ENCODE measurements at regions not wholly inside any gene's neighbourhood (a gene's known extent, or its start where the extent isn't known, plus 50 kb on each side); places are given as distances from the start of the nearest gene placed in this dataset.

DNA sequence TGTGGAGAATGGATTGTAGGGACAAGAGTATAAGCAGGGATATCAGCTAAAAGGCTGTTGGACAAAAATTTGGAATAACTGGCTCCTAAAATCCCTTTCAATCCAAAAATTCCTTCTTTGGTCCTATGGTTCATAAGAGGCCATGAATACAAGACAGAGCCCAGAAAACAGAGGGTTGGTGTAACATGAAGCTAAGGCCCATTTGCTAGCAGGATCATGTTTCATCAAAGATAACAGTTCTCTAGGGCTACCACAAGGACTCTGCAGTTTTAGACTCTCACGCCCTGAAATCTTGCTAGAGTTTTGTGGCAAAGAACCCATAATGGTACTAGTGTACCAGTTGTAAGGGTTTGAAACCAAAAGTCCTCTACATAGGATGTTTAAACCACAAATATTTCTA, 327.8 kb upstream of the TBX18 start:
- Mint-ChIP-seq H3K27ac (no peak overlapping the region), H3K27me3 (ENCODE audit: insufficient read depth) (no peaks in the 10 kb centered on the region), H3K4me3 (no peak overlapping the region), H3K4me1 (peaks cover 5% of the 10 kb centered on the region), H3K36me3 (ENCODE audit: low read depth) (no peaks in the 10 kb centered on the region), H3K9me3 (peaks cover 3% of the 10 kb centered on the region)
- no peaks in the 10 kb centered on the region for H3K36me3 ChIP-seq (ENCODE audit: control insufficient read depth, insufficient read depth, low read length)
- no peaks in the 10 kb centered on the region for H3K9me3 ChIP-seq (ENCODE audit: control insufficient read depth, low read length)
- no peak overlapping the region for H3K4me3 ChIP-seq (ENCODE audit: low read length)
- H3K9ac ChIP-seq (ENCODE audit: extremely low read depth, low read length, poor library complexity, severe bottlenecking), result no peak overlapping the region
- DNase-seq, result no peak
- H3K4me1 ChIP-seq (ENCODE audit: control insufficient read depth, insufficient read depth, low read length), result no peaks in the 10 kb centered on the region
- H3K27me3 ChIP-seq (ENCODE audit: control insufficient read depth, insufficient read depth, low read length, poor library complexity, severe bottlenecking), result no peaks in the 10 kb centered on the region
- WGBS, 2 experiments (ENCODE audit: insufficient coverage in 1 of 2, insufficient read length in 1 of 2), result 90 to 100% methylated on average over 1 of the region's 1 CpG
- TF ChIP-seq, protein P1, sequence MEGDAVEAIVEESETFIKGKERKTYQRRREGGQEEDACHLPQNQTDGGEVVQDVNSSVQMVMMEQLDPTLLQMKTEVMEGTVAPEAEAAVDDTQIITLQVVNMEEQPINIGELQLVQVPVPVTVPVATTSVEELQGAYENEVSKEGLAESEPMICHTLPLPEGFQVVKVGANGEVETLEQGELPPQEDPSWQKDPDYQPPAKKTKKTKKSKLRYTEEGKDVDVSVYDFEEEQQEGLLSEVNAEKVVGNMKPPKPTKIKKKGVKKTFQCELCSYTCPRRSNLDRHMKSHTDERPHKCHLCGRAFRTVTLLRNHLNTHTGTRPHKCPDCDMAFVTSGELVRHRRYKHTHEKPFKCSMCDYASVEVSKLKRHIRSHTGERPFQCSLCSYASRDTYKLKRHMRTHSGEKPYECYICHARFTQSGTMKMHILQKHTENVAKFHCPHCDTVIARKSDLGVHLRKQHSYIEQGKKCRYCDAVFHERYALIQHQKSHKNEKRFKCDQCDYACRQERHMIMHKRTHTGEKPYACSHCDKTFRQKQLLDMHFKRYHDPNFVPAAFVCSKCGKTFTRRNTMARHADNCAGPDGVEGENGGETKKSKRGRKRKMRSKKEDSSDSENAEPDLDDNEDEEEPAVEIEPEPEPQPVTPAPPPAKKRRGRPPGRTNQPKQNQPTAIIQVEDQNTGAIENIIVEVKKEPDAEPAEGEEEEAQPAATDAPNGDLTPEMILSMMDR (conservative IDR thresholded peaks at IDR 0.05), result no peak
- no peak overlapping the region for H3K27ac ChIP-seq (ENCODE audit: low read depth, low read length)

DNA sequence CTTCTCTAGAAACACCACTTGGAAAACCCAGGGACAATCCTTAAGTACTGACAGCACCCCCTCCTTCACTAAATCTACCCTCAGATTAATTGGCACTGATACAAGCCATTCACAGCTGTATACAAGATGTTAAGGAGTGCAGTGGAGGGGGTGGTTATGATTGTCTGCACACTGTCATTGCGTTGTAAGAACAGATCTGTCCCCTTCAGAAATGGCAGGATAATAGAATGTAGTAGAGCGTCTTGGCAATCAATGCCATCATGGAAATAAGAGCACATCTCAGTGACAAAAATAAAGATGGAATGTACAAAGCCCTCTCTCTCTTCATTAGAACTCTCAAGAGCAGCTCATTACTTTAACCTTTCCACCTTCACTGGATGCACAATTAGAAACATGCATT, 324.9 kb upstream of the TBX18 start:
- Mint-ChIP-seq H3K27ac (no peak overlapping the region), H3K4me1 (peaks cover 5% of the 10 kb centered on the region), H3K27me3 (ENCODE audit: insufficient read depth) (no peaks in the 10 kb centered on the region), H3K9me3 (no peaks in the 10 kb centered on the region), H3K36me3 (ENCODE audit: low read depth) (no peaks in the 10 kb centered on the region), H3K4me3 (no peak overlapping the region)
- Histone ChIP-seq H3K4me1 (ENCODE audit: control insufficient read depth, insufficient read depth, low read length) (no peaks in the 10 kb centered on the region), H3K27me3 (ENCODE audit: control insufficient read depth, insufficient read depth, low read length, poor library complexity, severe bottlenecking) (no peaks in the 10 kb centered on the region), H3K4me3 (ENCODE audit: low read length) (no peak overlapping the region), H3K9ac (ENCODE audit: extremely low read depth, low read length, poor library complexity, severe bottlenecking) (no peak overlapping the region), H3K9me3 (ENCODE audit: control insufficient read depth, low read length) (no peaks in the 10 kb centered on the region), H3K36me3 (ENCODE audit: control insufficient read depth, insufficient read depth, low read length) (no peaks in the 10 kb centered on the region), H3K27ac (ENCODE audit: low read depth, low read length) (no peak overlapping the region)
- TF ChIP-seq, protein P1 (conservative IDR thresholded peaks at IDR 0.05), result no peak
- 95 to 100% methylated on average over 1 to 2 of the region's 2 CpGs for WGBS, 2 experiments (ENCODE audit: insufficient coverage in 1 of 2, insufficient read length in 1 of 2)
- no peak for DNase-seq

DNA sequence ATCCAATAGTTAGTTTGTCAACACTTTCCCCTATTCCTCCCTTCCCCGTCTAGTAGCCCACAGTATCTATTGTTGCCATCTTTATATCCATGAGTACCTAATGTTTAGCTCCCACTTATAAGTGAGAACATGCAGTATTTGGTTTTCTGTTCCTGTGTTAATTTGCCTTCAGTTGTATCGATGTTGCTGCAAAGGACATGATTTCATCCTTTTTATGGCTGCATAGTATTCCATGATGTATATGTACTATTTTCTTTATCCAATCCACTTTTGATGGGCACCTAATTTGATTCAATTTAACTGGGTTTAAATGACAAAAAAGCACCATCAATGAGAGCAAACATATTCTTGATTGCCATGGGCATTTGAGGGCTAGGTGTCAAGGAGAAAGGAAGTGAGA, 321.5 kb upstream of the TBX18 start:
- no peak overlapping the region for H3K4me3 ChIP-seq (ENCODE audit: low read length)
- H3K27me3 Mint-ChIP-seq (ENCODE audit: insufficient read depth), result no peaks in the 10 kb centered on the region
- TF ChIP-seq, protein P1 (conservative IDR thresholded peaks at IDR 0.05), result no peak
- H3K9me3 Mint-ChIP-seq, result no peaks in the 10 kb centered on the region
- no peaks in the 10 kb centered on the region for H3K4me1 Mint-ChIP-seq
- no peak overlapping the region for H3K9ac ChIP-seq (ENCODE audit: extremely low read depth, low read length, poor library complexity, severe bottlenecking)
- H3K36me3 ChIP-seq (ENCODE audit: control insufficient read depth, insufficient read depth, low read length), result no peaks in the 10 kb centered on the region
- H3K27ac Mint-ChIP-seq, result no peak overlapping the region
- H3K36me3 Mint-ChIP-seq (ENCODE audit: low read depth), result no peaks in the 10 kb centered on the region
- no peaks in the 10 kb centered on the region for H3K27me3 ChIP-seq (ENCODE audit: control insufficient read depth, insufficient read depth, low read length, poor library complexity, severe bottlenecking)
- H3K9me3 ChIP-seq (ENCODE audit: control insufficient read depth, low read length), result no peaks in the 10 kb centered on the region
- no peak overlapping the region for H3K4me3 Mint-ChIP-seq
- no peak for DNase-seq
- H3K27ac ChIP-seq (ENCODE audit: low read depth, low read length), result no peak overlapping the region
- no peaks in the 10 kb centered on the region for H3K4me1 ChIP-seq (ENCODE audit: control insufficient read depth, insufficient read depth, low read length)
- 89 to 100% methylated on average over 1 to 2 of the region's 2 CpGs for WGBS, 2 experiments (ENCODE audit: insufficient coverage in 1 of 2, insufficient read length in 1 of 2)
